ENCODE measurements at regions not wholly inside any gene's neighbourhood (a gene's known extent, or its start where the extent isn't known, plus 50 kb on each side); places are given as distances from the start of the nearest gene placed in this dataset.
A peak's percentile ranks its signal among the peaks of the same experiment; 100 is the strongest.

DNA sequence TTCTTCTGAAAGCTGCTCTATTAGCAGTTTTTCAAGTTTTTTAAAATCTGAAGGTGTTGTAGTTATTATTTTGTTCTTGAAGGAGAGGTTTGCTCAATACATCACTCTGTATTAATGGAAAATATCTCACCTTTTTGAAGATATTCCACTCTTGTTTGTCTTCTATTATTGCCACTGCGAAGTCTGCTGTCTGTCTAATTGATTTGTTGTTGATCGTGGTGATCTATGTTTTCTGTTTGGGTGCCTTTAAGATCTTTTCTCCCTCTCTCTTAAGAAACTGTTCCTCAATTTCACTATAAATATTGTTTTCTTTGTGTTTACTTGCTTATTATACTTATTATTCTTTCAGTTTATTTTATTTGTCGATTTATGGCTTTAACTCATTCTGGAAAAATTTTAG lies 64.9 kb upstream of the FZD8 start:
- DNase-seq: no peak

DNA sequence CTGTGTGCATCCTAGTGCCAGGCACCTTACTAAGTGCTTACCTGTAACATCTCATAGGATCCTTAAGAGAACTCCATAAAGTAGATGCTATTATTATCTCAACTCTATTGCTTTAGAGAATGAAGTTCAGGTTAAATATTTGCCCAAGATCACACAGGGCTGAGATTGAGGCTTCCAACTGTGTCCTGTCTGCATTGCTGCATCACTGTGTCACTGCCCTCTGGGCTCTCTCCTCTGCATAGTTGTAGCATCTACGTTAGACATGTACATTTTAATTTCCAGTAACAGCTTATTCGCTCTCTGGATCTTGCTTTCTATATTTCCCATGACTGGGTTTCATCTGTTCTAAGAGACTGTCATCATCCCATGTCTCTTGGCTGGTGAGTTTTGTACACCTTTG lies 63.6 kb upstream of the FZD8 start:
- no peak for DNase-seq

DNA sequence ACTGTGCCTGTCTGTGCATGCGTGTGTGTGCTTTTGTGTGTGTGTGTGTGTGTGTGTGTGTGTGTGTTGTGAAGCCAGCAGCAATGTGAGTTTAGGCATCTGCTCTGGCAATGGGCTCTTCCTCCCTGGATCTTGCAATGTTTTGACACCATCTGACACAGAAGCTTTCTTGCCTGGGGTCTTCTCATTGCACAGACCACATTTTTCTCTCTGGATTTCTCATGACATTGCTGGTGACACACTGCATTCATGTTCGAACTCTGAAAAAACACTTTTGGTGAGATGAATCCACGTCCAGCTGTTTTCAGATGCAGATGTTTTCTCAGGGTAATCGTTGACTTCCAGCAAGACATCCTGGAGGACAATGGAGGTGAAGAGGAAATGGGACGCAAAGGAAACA lies 63.0 kb upstream of the FZD8 start:
- peak; percentile 58 for DNase-seq

DNA sequence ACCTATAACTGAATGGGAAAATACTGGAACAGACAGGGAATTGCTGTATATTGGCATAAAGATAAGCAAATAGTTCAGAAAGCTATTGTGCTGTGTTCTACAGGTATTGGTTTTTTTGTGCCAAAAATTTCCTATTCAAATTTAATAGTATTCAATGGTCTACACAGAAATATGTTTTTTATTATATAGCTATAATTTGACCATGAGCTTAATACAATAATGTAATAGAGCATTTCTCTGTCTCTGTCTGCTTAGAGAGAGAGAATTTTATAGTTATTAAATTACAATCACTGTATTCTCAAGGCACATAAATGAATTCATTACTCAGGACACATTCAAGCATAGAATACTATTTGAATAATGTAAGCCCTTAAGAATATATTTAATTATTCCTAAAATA lies 62.3 kb upstream of the FZD8 start:
- DNase-seq: no peak

DNA sequence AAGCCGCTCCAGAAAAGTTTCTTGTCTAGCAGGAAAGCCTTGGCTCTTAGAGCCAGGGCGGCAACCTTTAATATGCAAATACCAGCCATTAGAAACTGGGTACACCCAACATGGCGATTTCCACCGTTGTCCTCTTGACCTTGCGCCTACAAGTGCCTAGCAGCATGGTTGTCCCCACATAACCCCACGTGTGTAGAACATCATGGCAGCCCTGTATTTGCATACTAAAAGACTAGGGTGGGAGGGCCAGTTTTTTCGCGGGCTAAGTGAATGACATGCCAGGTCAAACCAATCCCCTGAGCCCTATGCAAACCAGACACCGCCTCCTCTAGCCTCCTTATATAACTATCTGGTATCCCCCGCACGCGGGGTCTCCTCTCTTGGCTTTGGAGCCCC lies 58.4 kb upstream of the FZD8 start:
- DNase-seq: no peak

DNA sequence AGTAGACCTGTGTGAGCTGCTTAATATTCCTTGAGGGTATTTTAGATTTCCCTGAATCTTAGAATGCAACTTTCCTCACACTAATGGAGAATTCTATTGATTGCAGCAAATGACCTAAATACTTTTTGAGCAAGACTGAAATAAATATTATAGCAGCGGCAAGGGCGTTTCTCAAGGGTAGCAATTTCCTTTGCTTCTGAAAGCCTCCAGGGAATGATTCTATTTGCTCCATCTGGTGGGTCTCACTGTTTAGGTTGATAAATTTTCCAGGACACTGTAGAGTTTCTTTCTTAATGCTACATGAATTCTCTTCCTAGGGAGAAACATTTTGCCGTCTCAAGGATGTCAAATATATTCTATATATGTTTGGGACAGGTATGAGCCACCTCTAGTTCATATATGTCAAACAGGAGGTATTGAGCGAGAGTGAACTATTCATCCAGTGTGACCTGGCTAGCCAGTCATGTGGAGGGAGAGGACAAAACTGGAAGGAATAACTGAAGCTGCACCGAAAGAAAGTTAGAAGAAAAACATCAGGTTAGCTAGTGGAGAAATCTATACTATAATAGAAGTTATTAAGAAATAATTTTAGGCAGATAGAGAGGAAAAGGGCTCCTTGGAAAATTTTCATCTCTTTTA lies 57.9 kb upstream of the FZD8 start:
- DNase-seq: no peak

DNA sequence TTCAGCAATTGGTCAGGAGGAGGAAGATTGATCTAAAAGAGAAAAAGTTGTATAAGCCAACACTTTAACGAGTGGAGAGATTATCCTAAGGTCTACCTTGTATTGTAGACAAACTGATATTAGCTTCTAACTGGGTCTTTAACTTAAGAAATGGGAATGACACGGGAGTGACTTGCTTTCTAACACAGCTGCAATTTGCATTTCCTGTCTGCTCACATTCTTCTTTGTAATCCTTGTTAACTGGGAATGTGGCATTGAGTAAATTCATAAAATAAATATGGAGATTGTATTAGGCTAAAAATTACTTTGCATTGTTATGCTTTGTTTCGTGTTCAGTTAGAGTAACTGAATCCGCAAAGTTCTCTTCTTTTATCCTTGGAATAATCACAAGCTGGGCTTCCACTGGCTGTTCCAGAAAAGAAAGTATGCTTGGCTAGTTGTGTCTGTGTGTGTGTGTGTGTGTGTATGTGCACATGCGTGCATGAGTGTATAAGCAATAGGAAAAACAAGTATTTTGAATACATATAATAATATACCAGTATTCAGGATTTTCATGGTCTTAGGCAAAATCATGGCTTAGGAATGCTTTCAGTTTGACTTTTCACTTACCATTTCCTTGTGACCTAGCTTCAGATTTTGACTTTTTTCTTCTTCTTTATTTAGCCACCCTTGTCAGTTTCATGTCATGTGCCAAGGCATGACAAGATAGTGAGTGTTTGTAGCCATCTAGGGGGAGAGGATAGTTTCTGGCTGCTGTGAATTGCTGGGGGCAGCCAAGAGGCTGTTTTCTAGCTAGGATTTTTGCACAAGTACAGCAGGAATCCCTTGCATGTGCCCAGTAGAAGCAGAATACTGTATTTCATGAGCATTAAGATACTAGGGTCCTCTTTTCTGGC lies 54.5 kb upstream of the FZD8 start:
- DNase-seq: no peak

DNA sequence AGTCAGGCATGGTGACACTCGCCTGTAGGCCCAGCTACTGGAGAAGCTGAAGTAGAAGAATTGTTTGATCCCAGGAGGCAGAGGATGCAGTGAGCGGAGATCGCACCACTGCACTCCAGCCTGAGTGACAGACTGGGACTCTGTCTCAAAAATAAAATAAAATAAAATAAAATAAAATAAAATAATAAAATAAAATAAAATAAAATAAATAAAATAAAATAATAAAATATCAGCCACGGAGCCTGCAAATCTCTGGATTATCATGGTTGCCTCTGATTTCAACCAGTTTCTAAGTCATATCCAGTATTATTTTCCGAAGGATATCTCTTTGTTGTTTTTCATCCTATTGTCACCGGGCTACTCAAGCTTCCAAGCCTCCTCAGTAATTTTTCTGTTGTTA lies 51.7 kb upstream of the FZD8 start:
- no peak for DNase-seq
